GM19438 (cell line): ENCODE measurements at regions not wholly inside any gene's neighbourhood (a gene's known extent, or its start where the extent isn't known, plus 50 kb on each side); places are given as distances from the start of the nearest gene placed in this dataset.

Source experiments
- ATAC-seq: cut with Tn5 transposase; IDR thresholded peaks from one replicate; pipeline ENCODE4 v1.9.1; 2021; ENCODE audit warnings: low read depth; ENCODE audit not compliant: unreplicated experiment

DNA sequence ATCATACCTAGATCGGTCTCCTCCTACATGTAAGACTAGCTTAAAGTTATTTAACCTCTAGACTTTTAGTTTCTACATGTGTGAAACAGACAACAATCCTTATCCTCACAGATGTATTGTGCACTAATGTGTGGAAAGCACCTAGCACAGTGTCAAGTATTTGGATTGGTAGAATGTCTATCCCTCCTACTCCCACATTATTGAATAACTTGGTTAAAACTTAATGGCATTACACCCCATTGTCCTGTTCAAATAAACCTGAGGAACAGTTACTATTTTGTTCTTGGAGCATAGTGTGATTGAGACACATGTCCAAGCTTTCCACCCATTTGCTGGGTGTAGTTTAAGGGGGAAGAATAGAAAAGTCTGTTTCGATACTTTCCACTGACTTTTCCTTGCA lies 208.8 kb upstream of the JUN start:
- no peak for ATAC-seq

DNA sequence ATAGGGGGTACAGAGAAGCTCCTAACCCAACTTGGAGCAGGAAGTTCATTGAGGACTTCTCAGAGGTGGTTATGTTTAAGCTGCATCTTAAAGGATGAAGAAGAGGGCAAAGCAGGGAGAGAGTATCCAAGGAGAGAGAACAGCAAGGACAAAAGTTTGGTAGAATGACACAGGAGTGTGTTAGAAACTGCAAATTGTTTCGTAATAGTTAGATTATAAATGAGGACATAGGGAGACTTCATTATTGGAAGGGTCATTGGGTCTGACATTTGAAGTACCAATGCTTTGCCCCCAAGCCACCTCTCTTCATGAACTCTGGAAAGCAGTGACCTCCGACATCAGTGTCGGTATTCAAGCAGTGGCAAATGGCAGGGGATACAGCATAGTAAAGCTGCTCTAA lies 209.6 kb upstream of the JUN start:
- ATAC-seq = no peak

DNA sequence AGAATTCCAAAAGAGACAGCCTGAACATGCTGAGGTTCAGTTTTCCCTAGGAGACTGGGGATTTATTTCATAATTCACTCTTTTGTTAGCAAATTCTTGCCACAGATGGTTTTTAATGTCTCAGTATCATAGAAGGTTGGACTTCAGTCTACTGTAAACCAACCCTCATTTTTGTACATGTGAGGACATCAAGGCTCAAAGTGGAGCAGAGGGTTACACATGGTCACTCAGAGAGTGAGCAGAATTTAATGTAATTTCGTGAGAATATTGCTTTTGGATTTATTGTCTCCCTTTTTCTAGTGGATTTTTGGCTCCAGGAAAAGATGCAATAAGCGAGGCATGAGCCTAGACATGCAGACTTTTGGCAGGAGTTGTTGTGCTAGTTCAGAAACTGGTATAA lies 210.8 kb upstream of the JUN start:
- ATAC-seq = no peak

GRCh38 chr1:58996341-58997059 lies 212.7 kb upstream of the JUN start:
- peak; percentile 85 for ATAC-seq

DNA sequence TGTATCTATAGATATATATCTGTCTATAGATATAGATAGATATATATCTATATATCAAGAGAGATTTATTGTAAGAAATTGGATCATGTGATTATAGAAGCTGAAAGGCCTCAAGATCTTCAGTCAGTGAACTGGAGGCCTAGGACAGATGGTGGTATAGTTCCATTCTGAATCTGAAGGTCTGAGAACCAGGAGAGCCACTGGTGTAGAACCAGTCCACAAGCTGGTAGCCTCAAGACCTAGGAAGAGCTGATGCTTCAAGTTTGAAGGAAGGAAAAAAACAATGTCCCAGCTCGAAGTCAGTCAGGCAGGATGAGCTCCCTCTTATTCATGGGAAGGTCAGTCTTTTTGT lies 213.2 kb upstream of the JUN start:
- ATAC-seq = peak; percentile 85

- no peak for ATAC-seq
Observed at GRCh38 chr1:58997637-58998036, 213.8 kb upstream of the JUN start.

DNA sequence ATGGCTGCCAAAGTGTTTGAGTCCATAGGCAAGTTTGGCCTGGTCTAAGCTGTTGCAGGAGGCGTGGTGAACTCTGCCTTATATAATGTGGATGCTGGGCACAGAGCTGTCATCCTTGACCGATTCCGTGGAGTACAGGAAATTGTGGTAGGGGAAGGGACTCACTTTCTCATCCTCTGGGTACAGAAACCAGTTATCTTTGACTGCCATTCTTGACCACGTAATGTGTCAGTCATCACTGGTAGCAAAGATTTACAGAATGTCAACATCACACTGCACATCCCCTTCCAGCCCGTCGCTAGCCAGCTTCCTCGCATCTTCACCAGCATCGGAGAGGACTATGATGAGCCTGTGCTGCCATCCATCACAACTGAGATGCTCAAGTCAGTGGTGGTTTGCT lies 215.8 kb upstream of the JUN start:
- ATAC-seq = no peak

GRCh38 chr1:59004755-59005154 lies 220.9 kb upstream of the JUN start:
- no peak for ATAC-seq

GRCh38 chr1:59005491-59006288 lies 221.8 kb upstream of the JUN start:
- no peak for ATAC-seq

DNA sequence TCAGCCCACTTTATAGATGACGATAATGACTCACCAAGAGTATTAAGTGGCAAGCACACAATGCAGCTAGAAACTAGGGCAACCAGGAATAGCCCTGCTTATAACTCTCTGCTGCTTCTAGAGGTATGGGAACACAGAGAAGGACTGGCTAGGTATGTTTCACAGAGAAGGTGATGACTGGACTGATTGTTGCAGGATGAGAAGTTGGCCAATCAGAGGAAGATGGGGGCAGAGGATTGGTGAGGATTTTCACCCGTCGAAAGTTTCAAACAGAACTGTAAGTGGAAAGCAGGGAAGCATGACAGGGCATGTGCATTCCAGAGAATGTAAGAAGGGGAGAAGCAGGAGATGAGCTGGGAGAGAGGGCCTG lies 222.4 kb upstream of the JUN start:
- ATAC-seq = no peak

GRCh38 chr1:59006932-59007331 lies 223.1 kb upstream of the JUN start:
- ATAC-seq = no peak

GRCh38 chr1:59007429-59007819 lies 223.6 kb upstream of the JUN start:
- ATAC-seq = peak; percentile 8

- peak; percentile 64 for ATAC-seq
Observed at GRCh38 chr1:59007820-59008598, 224.2 kb upstream of the JUN start.

DNA sequence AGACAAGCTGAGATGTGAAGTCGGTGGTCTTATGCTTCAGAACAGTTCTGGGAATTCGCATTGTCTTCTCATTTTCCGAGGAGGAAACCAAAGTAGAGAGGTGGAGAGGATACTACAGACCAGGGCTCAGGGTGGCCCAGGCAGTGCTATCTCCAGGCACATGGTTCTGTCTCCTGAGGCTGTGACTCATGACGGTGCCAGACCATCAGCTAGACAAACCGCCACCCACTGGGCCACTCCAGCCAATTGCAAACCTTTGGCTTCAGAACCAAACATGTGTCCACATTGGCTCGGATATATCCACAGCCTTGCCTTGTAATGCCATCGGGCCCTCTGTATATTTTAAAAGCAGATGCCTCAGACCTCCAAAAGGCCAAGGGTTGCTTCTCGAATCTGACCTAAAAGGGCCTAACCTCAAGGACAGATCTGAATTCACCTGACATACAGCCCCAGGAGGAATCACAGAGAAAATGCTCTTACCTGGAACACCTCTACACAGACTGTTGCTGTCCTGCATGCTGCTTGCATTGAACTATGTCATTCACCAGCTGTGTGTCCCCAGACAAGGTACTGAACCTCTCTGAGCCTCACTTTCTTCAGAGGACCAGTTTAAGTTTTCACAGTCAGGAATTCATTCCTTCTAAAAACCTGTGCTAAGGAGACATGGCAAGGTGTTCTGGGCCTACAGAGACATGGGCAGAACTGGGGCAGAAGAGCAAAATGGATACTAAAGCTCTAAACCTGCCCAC lies 224.9 kb upstream of the JUN start:
- no peak for ATAC-seq

DNA sequence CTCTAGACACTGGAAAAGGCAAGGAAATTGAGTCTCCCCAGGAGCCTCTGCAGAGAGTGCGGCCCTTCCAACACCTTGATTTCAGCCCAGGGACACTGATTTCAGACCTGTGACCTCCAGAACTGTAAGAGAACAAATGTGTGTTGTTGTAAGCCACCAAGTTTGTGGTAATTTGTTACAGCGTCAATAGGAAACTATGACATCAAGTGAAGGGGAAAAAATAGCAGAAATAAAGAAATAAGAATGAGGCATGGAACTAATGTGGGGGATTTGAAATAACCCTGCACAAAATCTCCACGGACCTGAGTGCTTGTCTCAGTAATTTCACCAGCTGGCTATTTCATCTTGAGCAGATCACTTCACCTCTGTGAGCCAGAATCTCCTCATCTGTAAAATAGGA lies 227.8 kb upstream of the JUN start:
- ATAC-seq = no peak

GRCh38 chr1:59012378-59012777 lies 228.5 kb upstream of the JUN start:
- ATAC-seq = no peak

DNA sequence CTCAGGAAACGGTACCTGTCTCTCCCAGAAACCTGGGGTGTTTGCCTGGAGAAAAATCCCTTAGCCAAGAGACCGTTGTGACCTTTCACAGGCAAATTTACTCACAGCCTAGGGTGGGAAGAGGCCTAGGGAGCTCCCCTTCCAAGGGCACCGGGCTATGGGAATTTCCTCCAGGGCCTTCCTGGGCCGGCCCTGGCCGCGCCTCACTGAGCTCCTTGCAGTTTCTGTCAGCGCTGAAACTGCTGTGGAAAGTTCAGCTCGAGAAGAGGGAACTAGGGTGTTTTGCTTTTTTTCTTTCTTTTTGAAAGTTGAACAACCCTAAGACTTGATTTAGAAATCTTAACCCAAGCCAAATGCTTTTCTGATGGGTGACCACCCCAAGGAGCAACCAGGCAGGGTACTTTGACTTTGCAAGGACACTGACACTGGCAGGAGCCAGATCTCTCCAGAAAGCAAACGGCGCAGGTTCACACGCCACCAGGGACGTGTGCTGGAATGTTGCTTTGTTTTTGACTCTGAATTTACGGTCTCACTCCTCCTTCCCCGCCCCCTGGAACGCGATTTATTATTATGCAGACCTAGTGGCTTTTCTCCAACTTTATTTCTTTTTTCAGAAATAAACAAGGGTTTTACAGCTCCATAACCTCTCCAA lies 229.6 kb upstream of the JUN start:
- ATAC-seq = peak; percentile 60

DNA sequence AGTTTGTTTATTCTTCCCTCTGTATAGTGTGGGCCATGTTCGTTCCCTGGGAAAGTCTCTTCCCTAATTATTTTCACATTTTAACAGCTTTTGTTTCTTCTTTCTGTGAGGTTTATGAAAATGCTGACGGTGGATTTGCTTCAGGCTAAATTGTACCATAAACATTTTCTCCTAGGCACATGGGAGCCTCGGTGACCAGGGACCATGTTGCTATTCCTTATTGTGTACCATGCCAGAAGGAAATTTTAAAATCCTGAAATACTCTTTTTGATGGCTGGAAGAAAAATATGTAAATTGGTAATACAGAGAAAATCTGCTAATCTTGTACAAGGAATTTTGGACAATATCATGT lies 230.1 kb upstream of the JUN start:
- ATAC-seq = no peak

- no peak for ATAC-seq
Observed at GRCh38 chr1:59014827-59015226, 231.0 kb upstream of the JUN start.

- no peak for ATAC-seq
Observed at GRCh38 chr1:59015708-59016107, 231.9 kb upstream of the JUN start.

GRCh38 chr1:59016390-59016789 lies 232.5 kb upstream of the JUN start:
- ATAC-seq = no peak
